ENCODE measurements at regions not wholly inside any gene's neighbourhood (a gene's known extent, or its start where the extent isn't known, plus 50 kb on each side); places are given as distances from the start of the nearest gene placed in this dataset.

DNA sequence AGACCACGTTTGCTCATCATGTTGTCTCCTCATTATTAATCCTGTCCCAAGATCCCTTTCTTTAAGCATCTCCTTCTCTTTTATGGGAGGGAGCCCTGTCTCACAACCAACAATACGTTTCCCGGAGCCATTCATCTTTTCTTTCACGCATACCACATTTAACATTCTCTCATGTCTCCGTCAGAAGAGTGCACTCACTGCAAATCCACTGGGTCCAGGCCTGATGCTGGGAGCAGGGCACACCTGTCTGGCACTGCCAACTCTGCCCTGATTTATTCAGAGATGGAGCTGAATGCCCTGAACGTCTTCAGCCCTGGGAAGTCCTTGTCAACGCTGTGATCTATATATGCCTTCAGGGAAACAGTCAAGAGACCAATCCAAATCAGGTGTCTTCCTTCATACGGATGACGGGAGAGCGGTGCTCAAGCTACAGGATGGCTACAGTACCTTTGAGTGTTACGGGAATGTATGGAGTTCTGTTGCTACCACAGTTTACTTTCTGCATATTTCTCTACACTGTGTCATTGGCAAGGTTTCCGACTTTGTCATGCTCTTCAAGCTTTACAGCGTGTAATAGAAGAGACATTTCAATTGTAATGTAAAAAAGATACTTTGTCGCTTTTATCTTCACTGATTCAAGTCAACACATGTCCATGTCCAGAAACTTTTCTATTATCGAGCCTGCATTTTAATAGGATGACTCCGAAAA lies 140.4 kb upstream of the SLITRK2 start:
- 39% methylated on average over 16 of the region's 16 CpGs for WGBS (ENCODE audit: insufficient coverage, insufficient replicate concordance, low lambda C conversion rate, missing lambda C conversion rate)
- Histone ChIP-seq H3K27me3 (replicated peaks in 1 of 2; ENCODE audit: control insufficient read depth in 2 of 2, insufficient read depth in 2 of 2, low read length in 1 of 2) (no peaks in the 10 kb centered on the region), H3K27ac (ENCODE audit: control insufficient read depth, insufficient read depth) (no peak overlapping the region), H3K4me1 (ENCODE audit: control insufficient read depth, insufficient read depth, low read length) (no peaks in the 10 kb centered on the region), H2AFZ (ENCODE audit: control insufficient read depth, low read depth, low read length) (no peak overlapping the region), H4K20me1 (ENCODE audit: control insufficient read depth, insufficient read depth) (no peaks in the 10 kb centered on the region), H3K9ac (ENCODE audit: control insufficient read depth, insufficient read depth, low read length) (no peak overlapping the region), H3K4me3 (no peak overlapping the region), H3K79me2 (ENCODE audit: control insufficient read depth, insufficient read depth, low read length) (no peaks in the 10 kb centered on the region), H3K4me2 (ENCODE audit: control insufficient read depth, insufficient read depth) (no peak overlapping the region), H3K9me3 (replicated peaks; ENCODE audit: control insufficient read depth, insufficient read depth, low read length) (no peaks in the 10 kb centered on the region), H3K36me3 (ENCODE audit: control insufficient read depth in 2 of 2, insufficient read depth in 2 of 2, low read length in 1 of 2) (no peaks in the 10 kb centered on the region)
- POLR2A ChIA-PET, result no interaction called here
- BruUV-seq (replicated peaks), result no TSS peak
- CTCF ChIA-PET, result no interaction called here
- SMC1A ChIA-PET (ENCODE audit: uncharacterized antibody, unreplicated experiment), result no interaction called here
- intact Hi-C loops (cut with micrococcal nuclease; ENCODE audit: unreplicated experiment) (no loop called here), in situ Hi-C loops (cut with MboI) (no loop called here)
- TF ChIP-seq SMC3 (IDR thresholded peaks at IDR 0.05; ENCODE audit: borderline replicate concordance, low read length), result no peak
- TF ChIP-seq TARDBP (IDR thresholded peaks at IDR 0.05; ENCODE audit: borderline replicate concordance), result no peak
- no peak for TF ChIP-seq ZNF384 (IDR thresholded peaks at IDR 0.05; ENCODE audit: borderline replicate concordance, low read depth, low read length)
- TF ChIP-seq CHD4 (IDR thresholded peaks at IDR 0.05), result no peak
- TF ChIP-seq, protein P1, sequence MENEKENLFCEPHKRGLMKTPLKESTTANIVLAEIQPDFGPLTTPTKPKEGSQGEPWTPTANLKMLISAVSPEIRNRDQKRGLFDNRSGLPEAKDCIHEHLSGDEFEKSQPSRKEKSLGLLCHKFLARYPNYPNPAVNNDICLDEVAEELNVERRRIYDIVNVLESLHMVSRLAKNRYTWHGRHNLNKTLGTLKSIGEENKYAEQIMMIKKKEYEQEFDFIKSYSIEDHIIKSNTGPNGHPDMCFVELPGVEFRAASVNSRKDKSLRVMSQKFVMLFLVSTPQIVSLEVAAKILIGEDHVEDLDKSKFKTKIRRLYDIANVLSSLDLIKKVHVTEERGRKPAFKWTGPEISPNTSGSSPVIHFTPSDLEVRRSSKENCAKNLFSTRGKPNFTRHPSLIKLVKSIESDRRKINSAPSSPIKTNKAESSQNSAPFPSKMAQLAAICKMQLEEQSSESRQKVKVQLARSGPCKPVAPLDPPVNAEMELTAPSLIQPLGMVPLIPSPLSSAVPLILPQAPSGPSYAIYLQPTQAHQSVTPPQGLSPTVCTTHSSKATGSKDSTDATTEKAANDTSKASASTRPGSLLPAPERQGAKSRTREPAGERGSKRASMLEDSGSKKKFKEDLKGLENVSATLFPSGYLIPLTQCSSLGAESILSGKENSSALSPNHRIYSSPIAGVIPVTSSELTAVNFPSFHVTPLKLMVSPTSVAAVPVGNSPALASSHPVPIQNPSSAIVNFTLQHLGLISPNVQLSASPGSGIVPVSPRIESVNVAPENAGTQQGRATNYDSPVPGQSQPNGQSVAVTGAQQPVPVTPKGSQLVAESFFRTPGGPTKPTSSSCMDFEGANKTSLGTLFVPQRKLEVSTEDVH (IDR thresholded peaks at IDR 0.05; ENCODE audit: low read depth, partially characterized antibody), result no peak
- no peak for TF ChIP-seq ZBED1 (IDR thresholded peaks at IDR 0.05; ENCODE audit: borderline replicate concordance)
- no peak for TF ChIP-seq NR2F1 (conservative IDR thresholded peaks at IDR 0.05)
- TF ChIP-seq NFYB (IDR thresholded peaks at IDR 0.05; ENCODE audit: insufficient read depth, low read depth, low read length), result no peak
- TF ChIP-seq PML (IDR thresholded peaks at IDR 0.05; ENCODE audit: low read length), result no peak
- no peak for TF ChIP-seq SUZ12 (IDR thresholded peaks at IDR 0.05; ENCODE audit: unreplicated experiment)
- no peak for TF ChIP-seq HDAC6 (IDR thresholded peaks at IDR 0.05; ENCODE audit: unreplicated experiment)
- TF ChIP-seq POU2F2 (IDR thresholded peaks at IDR 0.05; ENCODE audit: borderline replicate concordance, low read depth, low read length), result no peak
- TF ChIP-seq RFX5 (IDR thresholded peaks at IDR 0.05; ENCODE audit: low read depth, low read length), result no peak
- no peak for TF ChIP-seq LARP7 (IDR thresholded peaks at IDR 0.05)
- ATAC-seq, result no peak
- no peak for FAIRE-seq
- RAD21 ChIA-PET (ENCODE audit: unreplicated experiment), result no interaction called here
- no peak for DNase-seq (ENCODE audit: low read depth, low spot score)

Measured in GM12878 (cell line).